AG04450 (cell line): ENCODE measurements at regions not wholly inside any gene's neighbourhood (a gene's known extent, or its start where the extent isn't known, plus 50 kb on each side); places are given as distances from the start of the nearest gene placed in this dataset.

ENCODE experiments used
- CTCF ChIA-PET: fragments of 300-600, 350-600 bp; formaldehyde crosslinking; extraction: SDS; loops from one replicate; lab custom pipeline; 2022; ENCODE audit warnings: antibody characterized with exemption, inconsistent platforms; lab: Charles Lee
- POLR2A ChIA-PET: fragments of 350-600 bp; formaldehyde crosslinking; extraction: SDS; loops from one replicate; lab custom pipeline; 2021; ENCODE audit warnings: antibody characterized with exemption, inconsistent platforms; lab: Yijun Ruan, JAX
- DNase-seq: peaks from one replicate; pipeline ENCODE4 v3.0.0-alpha.2; 2011; ENCODE audit warnings: low read depth, low spot score
- H3K27ac ChIP-seq: one replicate; pipeline ENCODE4 v1.5.1; 2012; ENCODE audit warnings: low read depth, low read length, control low read depth
- H3K27me3 ChIP-seq: one replicate; pipeline ENCODE4 v1.6.0; 2012; ENCODE audit warnings: low read length; ENCODE audit not compliant: control insufficient read depth, insufficient read depth
- H3K4me3 ChIP-seq: 2 replicates; pipeline ENCODE4 v1.5.1; 2011; ENCODE audit warnings: mild to moderate bottlenecking, low read depth, low read length, control low read depth
- H3K9me3 ChIP-seq: 2 replicates; pipeline ENCODE4 v1.5.1; 2012; ENCODE audit warnings: low read length; ENCODE audit not compliant: control insufficient read depth, insufficient read depth
- TF ChIP-seq, protein P1 (sequence below): IDR thresholded peaks from 2 replicates; pipeline ENCODE4 v1.5.1; 2011; ENCODE audit warnings: low read depth, low read length, control low read depth, inconsistent platforms

DNA sequence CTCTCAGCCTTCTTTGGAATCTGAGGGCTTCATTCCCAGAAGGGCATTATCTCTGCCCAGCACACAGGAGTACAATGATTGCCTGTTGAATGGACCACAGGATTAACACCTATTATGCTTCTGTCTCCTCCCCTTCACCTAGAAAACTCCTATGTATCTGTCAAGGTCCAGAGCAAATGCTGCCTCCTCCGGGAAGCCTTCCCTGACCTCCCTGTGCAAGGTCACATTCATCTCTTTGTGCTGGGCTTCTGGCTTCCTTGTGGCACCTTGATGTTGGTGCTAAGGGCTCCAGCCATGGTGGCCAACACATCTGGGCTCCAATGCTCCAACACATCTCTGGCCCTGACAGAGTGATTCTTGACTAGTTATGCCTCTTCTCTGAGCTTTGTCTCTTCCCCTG is 49.9 kb upstream of the ATP2B2 start:
- H3K27ac ChIP-seq: no peak overlapping the region
- ChIA-PET POLR2A (no interaction called here), CTCF (no interaction called here)
- H3K4me3 ChIP-seq: no peak overlapping the region
- no peaks in the 10 kb centered on the region for H3K9me3 ChIP-seq
- peaks cover 6% of the 10 kb centered on the region for H3K27me3 ChIP-seq
- DNase-seq: no peak
- TF ChIP-seq, protein P1, sequence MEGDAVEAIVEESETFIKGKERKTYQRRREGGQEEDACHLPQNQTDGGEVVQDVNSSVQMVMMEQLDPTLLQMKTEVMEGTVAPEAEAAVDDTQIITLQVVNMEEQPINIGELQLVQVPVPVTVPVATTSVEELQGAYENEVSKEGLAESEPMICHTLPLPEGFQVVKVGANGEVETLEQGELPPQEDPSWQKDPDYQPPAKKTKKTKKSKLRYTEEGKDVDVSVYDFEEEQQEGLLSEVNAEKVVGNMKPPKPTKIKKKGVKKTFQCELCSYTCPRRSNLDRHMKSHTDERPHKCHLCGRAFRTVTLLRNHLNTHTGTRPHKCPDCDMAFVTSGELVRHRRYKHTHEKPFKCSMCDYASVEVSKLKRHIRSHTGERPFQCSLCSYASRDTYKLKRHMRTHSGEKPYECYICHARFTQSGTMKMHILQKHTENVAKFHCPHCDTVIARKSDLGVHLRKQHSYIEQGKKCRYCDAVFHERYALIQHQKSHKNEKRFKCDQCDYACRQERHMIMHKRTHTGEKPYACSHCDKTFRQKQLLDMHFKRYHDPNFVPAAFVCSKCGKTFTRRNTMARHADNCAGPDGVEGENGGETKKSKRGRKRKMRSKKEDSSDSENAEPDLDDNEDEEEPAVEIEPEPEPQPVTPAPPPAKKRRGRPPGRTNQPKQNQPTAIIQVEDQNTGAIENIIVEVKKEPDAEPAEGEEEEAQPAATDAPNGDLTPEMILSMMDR: no peak

DNA sequence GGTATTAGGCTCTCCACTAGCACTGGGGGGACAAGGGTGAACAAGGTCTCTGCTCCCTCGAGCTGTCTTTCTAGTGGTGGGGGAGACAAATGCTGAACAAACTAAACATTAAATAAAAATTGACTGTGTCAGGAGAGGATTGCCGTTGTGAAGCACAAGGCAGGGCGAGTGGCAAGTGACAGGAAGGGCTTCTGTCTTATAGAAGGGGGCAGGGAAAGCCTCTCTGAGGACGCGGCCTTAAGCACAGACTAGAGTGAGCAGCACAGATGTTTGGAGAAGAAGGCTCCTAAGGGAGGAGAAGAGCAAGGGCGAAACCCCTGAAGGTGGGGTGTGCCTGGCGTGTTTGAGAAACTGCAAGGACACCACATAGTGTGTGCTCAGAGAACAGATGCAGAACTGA is 50.9 kb upstream of the ATP2B2 start:
- ChIA-PET POLR2A (no interaction called here), CTCF (no interaction called here)
- Histone ChIP-seq H3K27me3 (peaks cover 7% of the 10 kb centered on the region), H3K9me3 (no peaks in the 10 kb centered on the region), H3K27ac (no peak overlapping the region), H3K4me3 (no peak overlapping the region)
- no peak for DNase-seq
- TF ChIP-seq, protein P1: no peak

DNA sequence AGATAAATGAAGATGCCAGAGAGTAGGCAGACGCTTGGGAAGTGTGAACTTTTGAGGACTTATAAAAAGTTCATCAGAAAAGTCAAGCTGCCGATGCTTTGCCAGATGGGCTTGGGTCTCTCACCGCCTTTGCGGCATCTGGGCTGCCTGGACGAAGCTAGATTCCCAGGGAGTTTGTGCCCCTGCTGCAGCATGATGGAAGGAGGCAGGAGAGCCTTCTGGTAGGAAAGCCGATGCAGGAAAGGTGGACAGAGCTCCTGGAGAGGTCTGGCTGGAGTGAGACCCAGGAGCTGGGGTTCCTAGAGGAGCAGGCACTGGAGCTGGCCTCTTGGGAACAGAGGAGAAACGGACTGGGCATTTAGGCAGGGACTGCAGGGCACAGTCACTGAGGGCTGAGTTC is 51.9 kb upstream of the ATP2B2 start:
- Histone ChIP-seq H3K4me3 (no peak overlapping the region), H3K27ac (no peak overlapping the region), H3K27me3 (peaks cover 9% of the 10 kb centered on the region), H3K9me3 (no peaks in the 10 kb centered on the region)
- no peak for DNase-seq
- POLR2A ChIA-PET: no interaction called here
- TF ChIP-seq, protein P1: no peak
- CTCF ChIA-PET: no interaction called here

DNA sequence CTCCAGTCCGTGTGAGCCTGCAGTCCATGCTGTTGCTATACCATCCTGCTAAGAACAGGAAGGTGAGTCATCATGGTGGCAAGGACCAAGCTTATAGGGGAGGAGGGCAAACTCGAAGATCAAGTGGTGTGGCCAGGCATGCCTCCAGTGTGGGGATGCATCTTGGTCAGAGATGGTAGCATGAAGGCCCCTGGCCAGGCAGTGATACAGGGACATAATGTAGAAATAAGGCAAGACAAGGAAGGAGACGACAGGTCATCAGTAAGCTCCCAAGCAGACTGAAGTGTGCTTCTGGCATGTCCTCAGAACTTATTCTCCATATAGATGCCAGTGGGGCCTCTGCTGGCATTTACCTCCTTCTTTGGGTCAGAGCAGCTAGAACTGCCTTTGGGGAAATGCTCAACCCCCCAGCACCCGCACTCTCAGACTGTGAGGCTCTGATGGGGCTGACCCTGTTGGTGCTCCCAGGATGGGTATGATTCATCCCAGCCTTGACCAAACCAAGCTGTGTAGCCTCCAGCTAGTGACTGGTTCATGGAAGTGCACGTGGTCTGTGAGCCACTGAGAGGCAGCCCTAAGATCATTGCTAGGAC is 52.5 kb upstream of the ATP2B2 start:
- CTCF ChIA-PET: no interaction called here
- H3K9me3 ChIP-seq: no peaks in the 10 kb centered on the region
- TF ChIP-seq, protein P1: no peak
- DNase-seq: no peak
- no peak overlapping the region for H3K27ac ChIP-seq
- H3K27me3 ChIP-seq: peaks cover 9% of the 10 kb centered on the region
- POLR2A ChIA-PET: no interaction called here
- H3K4me3 ChIP-seq: no peak overlapping the region

DNA sequence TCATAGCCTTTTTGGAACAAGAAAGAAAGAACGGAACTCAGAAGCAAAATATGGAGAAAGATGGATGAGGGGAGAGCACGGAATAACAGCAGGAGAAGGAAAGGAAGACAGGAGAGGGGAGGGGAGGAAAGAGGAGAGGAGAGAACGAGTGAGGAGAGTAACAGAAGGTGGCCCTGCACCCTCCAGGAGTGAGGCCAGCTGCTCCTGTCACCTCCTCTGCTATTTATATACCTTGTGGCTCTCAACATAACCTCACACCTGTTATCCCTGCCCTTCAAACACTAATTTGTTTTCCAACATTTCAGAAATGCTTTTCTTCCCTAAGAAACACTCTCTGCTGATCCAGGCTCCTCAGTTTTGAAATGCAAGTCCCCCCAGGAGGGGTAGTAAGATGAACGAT is 53.4 kb upstream of the ATP2B2 start:
- no peaks in the 10 kb centered on the region for H3K9me3 ChIP-seq
- peaks cover 9% of the 10 kb centered on the region for H3K27me3 ChIP-seq
- ChIA-PET CTCF (no interaction called here), POLR2A (no interaction called here)
- H3K27ac ChIP-seq: no peak overlapping the region
- TF ChIP-seq, protein P1: no peak
- H3K4me3 ChIP-seq: no peak overlapping the region
- no peak for DNase-seq
